ENCODE measurements at regions not wholly inside any gene's neighbourhood (a gene's known extent, or its start where the extent isn't known, plus 50 kb on each side); places are given as distances from the start of the nearest gene placed in this dataset.
A peak's percentile ranks its signal among the peaks of the same experiment; 100 is the strongest.
"Not testable (repeated sequence)": the region's sequence is repeated elsewhere in the genome, so short reads cannot be mapped to it uniquely, and the experiment has no call there.

DNA sequence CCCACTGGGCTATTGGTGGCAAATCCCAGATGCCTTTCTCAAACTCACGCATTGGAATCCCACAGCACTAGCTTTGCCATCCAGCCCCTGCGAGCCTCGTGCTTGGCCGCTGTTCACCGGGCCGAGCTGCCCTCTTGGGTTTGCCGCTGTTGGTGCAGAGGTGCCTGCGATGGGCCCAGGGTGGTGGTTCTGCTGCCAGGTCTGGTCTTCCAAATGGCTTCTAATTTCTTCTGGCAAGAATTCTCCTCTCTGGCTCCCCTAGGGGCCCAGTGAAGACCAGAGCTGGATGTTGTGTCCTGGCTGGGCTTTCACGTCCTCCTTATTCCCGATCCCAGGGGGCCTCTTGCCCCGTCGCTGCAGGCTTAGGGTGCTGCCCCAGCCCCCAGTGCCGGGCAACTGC, 194.1 kb downstream of the BANP start:
- H3K9me1 ChIP-seq (ENCODE audit: control insufficient read depth, insufficient read depth, low read length); H3K4me3 ChIP-seq; POLR2A ChIA-PET; intact Hi-C loops (cut with micrococcal nuclease); FAIRE-seq; BruUV-seq (replicated peaks); H3K9ac ChIP-seq (ENCODE audit: insufficient read depth in 1 of 2, low read depth in 2 of 2, low read length in 2 of 2); H4K20me1 ChIP-seq (replicated peaks; ENCODE audit: control insufficient read depth, insufficient read depth, low read length); H2AFZ ChIP-seq (ENCODE audit: low read depth, low read length); DNase-seq (ENCODE audit: extremely low read depth in 1 of 4, low spot score in 3 of 4); H3K36me3 ChIP-seq (ENCODE audit: control insufficient read depth, insufficient read depth, low read length); H3K4me2 ChIP-seq (ENCODE audit: insufficient read depth, low read length); H3K79me2 ChIP-seq (ENCODE audit: control insufficient read depth, insufficient read depth, low read length); H3K9me3 ChIP-seq (replicated peaks; ENCODE audit: control insufficient read depth, insufficient read depth, low read depth, low read length); ATAC-seq; H3K27ac ChIP-seq (ENCODE audit: extremely low read depth, low read depth, low read length); CTCF ChIA-PET (ENCODE audit: low intra/inter-chr PET ratio); in situ Hi-C loops (cut with MboI): not testable (repeated sequence)
- 38% methylated on average over 9 of the region's 13 CpGs for WGBS (ENCODE audit: insufficient coverage, low coverage, missing lambda C conversion rate)
- TF ChIP-seq, protein P1, sequence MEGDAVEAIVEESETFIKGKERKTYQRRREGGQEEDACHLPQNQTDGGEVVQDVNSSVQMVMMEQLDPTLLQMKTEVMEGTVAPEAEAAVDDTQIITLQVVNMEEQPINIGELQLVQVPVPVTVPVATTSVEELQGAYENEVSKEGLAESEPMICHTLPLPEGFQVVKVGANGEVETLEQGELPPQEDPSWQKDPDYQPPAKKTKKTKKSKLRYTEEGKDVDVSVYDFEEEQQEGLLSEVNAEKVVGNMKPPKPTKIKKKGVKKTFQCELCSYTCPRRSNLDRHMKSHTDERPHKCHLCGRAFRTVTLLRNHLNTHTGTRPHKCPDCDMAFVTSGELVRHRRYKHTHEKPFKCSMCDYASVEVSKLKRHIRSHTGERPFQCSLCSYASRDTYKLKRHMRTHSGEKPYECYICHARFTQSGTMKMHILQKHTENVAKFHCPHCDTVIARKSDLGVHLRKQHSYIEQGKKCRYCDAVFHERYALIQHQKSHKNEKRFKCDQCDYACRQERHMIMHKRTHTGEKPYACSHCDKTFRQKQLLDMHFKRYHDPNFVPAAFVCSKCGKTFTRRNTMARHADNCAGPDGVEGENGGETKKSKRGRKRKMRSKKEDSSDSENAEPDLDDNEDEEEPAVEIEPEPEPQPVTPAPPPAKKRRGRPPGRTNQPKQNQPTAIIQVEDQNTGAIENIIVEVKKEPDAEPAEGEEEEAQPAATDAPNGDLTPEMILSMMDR (IDR thresholded peaks at IDR 0.05 in 2 of 3, conservative IDR thresholded peaks at IDR 0.05 in 1 of 3; ENCODE audit: insufficient read depth in 2 of 3, low read depth in 1 of 3, low read length in 3 of 3), result peak in 1 of 3 experiments; percentile 2; a peak in 1 of 6 replicates
- Histone ChIP-seq H3K4me1 (replicated peaks in 1 of 2; ENCODE audit: control insufficient read depth in 2 of 2, insufficient read depth in 2 of 2, low read length in 2 of 2) (peaks cover 13 to 51% of the 10 kb centered on the region in 2 experiments), H3K27me3 (ENCODE audit: control insufficient read depth in 2 of 2, insufficient read depth in 2 of 2, low read length in 2 of 2) (peaks cover 2 to 22% of the 10 kb centered on the region in 2 experiments; a peak in 2 of 5 replicates)

DNA sequence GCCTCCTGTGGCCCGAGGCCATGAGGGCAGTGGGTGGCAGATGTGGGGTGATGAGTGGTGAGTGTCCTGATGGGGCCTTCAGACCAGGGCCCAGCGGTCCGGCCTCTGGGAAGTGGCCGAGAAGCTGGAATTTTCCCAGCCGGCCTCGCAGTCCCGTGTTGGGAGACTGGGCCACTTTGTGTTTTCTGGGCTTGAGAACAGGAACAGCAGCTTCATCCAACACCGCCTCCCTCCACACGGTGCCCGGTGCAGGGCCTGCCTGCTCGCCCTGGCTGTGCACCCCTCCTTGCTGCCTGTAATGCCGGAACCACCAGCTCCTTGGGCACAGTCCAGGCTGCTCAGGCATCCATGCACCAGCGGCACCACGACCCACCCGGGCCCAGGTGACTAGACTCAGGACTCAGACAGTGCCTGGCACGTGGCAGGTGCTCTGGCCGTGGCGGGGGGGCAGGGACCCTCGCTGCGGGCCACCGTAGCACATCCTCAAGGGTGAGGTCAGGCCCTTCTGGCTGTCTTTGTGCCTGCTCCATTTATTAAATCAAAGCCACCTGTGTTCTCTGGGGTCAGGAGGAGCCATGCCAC, 194.7 kb downstream of the BANP start:
- BruUV-seq (replicated peaks); H3K4me3 ChIP-seq; H2AFZ ChIP-seq (ENCODE audit: low read depth, low read length); intact Hi-C loops (cut with micrococcal nuclease); H3K9me1 ChIP-seq (ENCODE audit: control insufficient read depth, insufficient read depth, low read length); H3K36me3 ChIP-seq (ENCODE audit: control insufficient read depth, insufficient read depth, low read length); ATAC-seq; DNase-seq (ENCODE audit: extremely low read depth in 1 of 4, low spot score in 3 of 4); FAIRE-seq; H3K27ac ChIP-seq (ENCODE audit: extremely low read depth, low read depth, low read length); H3K9ac ChIP-seq (ENCODE audit: insufficient read depth in 1 of 2, low read depth in 2 of 2, low read length in 2 of 2); H3K9me3 ChIP-seq (replicated peaks; ENCODE audit: control insufficient read depth, insufficient read depth, low read depth, low read length); H4K20me1 ChIP-seq (replicated peaks; ENCODE audit: control insufficient read depth, insufficient read depth, low read length); in situ Hi-C loops (cut with MboI); H3K79me2 ChIP-seq (ENCODE audit: control insufficient read depth, insufficient read depth, low read length); H3K4me2 ChIP-seq (ENCODE audit: insufficient read depth, low read length); CTCF ChIA-PET (ENCODE audit: low intra/inter-chr PET ratio); POLR2A ChIA-PET: not testable (repeated sequence)
- H3K27me3 ChIP-seq (ENCODE audit: control insufficient read depth in 2 of 2, insufficient read depth in 2 of 2, low read length in 2 of 2), result peaks cover 2 to 22% of the 10 kb centered on the region in 2 experiments; a peak in 2 of 5 replicates
- peaks cover 16 to 53% of the 10 kb centered on the region in 2 experiments for H3K4me1 ChIP-seq (replicated peaks in 1 of 2; ENCODE audit: control insufficient read depth in 2 of 2, insufficient read depth in 2 of 2, low read length in 2 of 2)
- WGBS (ENCODE audit: insufficient coverage, low coverage, missing lambda C conversion rate), result 34% methylated on average over 21 of the region's 21 CpGs

DNA sequence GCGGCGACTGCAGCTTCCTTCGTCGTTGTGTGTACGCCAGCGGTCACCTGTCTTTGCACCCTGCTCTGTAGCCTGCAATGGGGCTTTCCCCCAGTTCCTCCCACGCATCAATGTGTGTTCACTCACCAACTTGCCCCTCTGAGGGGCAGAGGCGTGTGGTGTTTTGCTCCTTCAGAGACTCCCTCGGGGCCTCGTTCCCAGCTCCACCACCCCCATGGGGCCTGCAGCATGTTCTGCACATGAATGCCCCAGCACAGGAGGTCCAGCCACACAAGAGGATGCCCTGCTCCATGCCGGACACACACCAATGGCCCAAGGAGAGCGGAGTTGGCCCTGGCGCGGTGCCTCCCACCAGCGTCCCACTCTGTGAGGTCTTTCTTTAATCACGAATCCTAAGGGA, 196.8 kb downstream of the BANP start:
- intact Hi-C loops (cut with micrococcal nuclease); H4K20me1 ChIP-seq (replicated peaks; ENCODE audit: control insufficient read depth, insufficient read depth, low read length); H3K36me3 ChIP-seq (ENCODE audit: control insufficient read depth, insufficient read depth, low read length); H2AFZ ChIP-seq (ENCODE audit: low read depth, low read length); in situ Hi-C loops (cut with MboI); H3K9me1 ChIP-seq (ENCODE audit: control insufficient read depth, insufficient read depth, low read length); CTCF ChIA-PET (ENCODE audit: low intra/inter-chr PET ratio); FAIRE-seq; H3K79me2 ChIP-seq (ENCODE audit: control insufficient read depth, insufficient read depth, low read length); ATAC-seq; DNase-seq (ENCODE audit: extremely low read depth in 1 of 4, low spot score in 3 of 4); POLR2A ChIA-PET; H3K4me2 ChIP-seq (ENCODE audit: insufficient read depth, low read length); H3K4me3 ChIP-seq; H3K27ac ChIP-seq (ENCODE audit: extremely low read depth, low read depth, low read length); H3K9ac ChIP-seq (ENCODE audit: insufficient read depth in 1 of 2, low read depth in 2 of 2, low read length in 2 of 2); BruUV-seq (replicated peaks); H3K9me3 ChIP-seq (replicated peaks; ENCODE audit: control insufficient read depth, insufficient read depth, low read depth, low read length): not testable (repeated sequence)
- Histone ChIP-seq H3K27me3 (ENCODE audit: control insufficient read depth in 2 of 2, insufficient read depth in 2 of 2, low read length in 2 of 2) (peaks cover 2 to 10% of the 10 kb centered on the region in 2 experiments; a peak in 3 of 5 replicates), H3K4me1 (replicated peaks in 1 of 2; ENCODE audit: control insufficient read depth in 2 of 2, insufficient read depth in 2 of 2, low read length in 2 of 2) (peaks cover 20 to 46% of the 10 kb centered on the region in 2 experiments)
- 57% methylated on average over 16 of the region's 16 CpGs for WGBS (ENCODE audit: insufficient coverage, low coverage, missing lambda C conversion rate)

All from K562 (cell line).